Breast epithelium (tissue), 3 donors: ENCODE measurements at regions not wholly inside any gene's neighbourhood (a gene's known extent, or its start where the extent isn't known, plus 50 kb on each side); places are given as distances from the start of the nearest gene placed in this dataset.

Source experiments
- CTCF ChIP-seq, 3 donors: fragments of 450-650 bp; IDR thresholded peaks; one replicate each; pipeline ENCODE4 v1.5.1; 2016 to 2017; ENCODE audit warnings: antibody characterized with exemption in 3 of 3, mild to moderate bottlenecking in 3 of 3, moderate library complexity in 3 of 3
- POLR2A ChIP-seq: fragments of 450-650 bp; IDR thresholded peaks from one replicate; pipeline ENCODE4 v1.6.1; 2016; ENCODE audit warnings: antibody characterized with exemption, mild to moderate bottlenecking, moderate library complexity
- POLR2AphosphoS5 ChIP-seq, 3 donors: sonication (generic); formaldehyde crosslinking; IDR thresholded peaks; one replicate each; pipeline ENCODE4 v1.6.1; 2017; ENCODE audit warnings: antibody characterized with exemption in 3 of 3

GRCh38 chr1:219669556-219669955 lies 56.7 kb upstream of the ZC3H11B start:
- TF ChIP-seq CTCF (IDR thresholded peaks at IDR 0.05): no peak
- TF ChIP-seq POLR2A: no peak
- no peak for TF ChIP-seq POLR2AphosphoS5 (IDR thresholded peaks at IDR 0.05)
